ENCODE measurements at regions not wholly inside any gene's neighbourhood (a gene's known extent, or its start where the extent isn't known, plus 50 kb on each side); places are given as distances from the start of the nearest gene placed in this dataset.
"Not testable (repeated sequence)": the region's sequence is repeated elsewhere in the genome, so short reads cannot be mapped to it uniquely, and the experiment has no call there.

DNA sequence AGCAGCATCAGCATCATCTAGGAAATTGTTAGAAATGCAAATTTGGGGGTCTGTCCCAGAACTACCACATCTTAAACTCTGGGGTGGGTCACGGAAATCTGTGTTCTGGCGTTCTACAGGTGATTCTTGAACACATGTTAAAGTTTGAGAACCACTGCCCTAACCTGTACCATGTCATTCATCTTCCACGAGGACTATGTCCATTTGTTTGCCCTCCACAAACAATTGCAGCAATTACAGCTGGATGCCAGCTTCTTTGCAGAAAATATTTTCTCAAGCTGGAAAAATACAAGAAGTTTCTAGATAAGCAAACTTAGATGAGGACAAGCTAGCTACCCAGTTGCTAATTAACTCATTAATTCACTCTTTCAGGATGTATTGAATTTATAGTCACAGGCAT, 54.1 kb downstream of the MAFB start:
- DNase-seq: no peak

DNA sequence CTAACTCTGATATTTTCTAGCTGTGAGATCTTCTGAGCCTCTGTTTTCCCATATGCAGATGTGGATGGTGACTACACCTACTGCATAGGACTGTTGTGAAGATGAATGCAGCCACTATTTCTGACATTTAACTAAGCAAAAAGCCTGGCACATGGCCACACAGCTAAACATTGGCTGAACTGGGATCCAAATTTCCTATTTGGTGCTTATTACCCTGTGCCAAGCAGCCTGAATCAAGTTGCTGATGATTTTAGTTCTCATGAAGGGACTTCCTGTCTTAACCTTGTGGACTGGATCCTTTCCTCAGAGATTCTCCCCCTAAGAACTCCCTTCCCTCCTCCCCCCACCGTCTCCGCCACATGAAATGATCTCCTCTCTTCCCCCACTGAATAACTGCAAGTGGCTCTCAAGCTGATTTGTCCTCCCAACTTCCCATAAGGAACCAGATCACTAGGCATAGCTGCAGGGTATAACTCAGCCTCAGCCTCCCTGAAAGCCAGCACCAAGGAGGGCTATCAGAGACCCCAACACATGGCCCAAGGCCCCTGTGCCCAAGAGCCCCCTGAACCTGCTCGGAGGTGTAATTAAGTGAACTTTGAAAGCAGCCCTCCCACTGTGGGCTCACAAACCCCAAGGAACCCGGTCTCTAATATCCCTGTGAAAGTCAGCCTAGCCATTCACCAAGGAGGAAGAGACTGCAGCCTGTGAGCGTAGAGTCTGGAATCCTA, 55.7 kb downstream of the MAFB start:
- DNase-seq: no peak

DNA sequence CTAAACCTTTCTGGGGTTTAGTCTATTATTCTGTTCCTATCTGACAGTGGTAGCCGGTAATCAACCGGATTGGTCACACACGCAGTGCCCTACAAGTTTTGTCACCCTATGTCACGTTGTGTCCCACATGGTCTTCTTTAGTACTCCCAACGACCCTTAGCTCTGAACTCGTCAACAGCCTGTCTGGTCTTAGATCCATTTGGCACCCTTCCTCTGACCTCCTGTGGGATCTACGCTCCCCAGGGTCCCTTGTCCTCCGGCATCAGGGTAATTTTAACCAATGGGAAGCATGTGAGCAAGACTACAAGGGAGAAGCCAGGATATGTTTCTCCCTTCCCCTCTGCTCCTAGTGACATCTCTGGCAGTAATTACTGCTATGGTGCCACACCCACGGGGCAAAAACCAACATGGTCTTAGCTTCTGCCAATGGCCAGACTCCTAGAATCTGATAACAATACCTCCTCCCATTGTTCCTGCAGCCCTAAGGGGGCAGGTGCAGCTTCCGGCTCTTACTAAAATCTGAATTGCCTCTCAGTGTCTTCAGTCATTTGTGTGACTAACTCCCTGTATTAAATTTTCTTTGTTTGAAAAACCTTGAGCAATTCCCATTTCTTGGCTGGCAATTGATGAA, 56.6 kb downstream of the MAFB start:
- no peak for DNase-seq

DNA sequence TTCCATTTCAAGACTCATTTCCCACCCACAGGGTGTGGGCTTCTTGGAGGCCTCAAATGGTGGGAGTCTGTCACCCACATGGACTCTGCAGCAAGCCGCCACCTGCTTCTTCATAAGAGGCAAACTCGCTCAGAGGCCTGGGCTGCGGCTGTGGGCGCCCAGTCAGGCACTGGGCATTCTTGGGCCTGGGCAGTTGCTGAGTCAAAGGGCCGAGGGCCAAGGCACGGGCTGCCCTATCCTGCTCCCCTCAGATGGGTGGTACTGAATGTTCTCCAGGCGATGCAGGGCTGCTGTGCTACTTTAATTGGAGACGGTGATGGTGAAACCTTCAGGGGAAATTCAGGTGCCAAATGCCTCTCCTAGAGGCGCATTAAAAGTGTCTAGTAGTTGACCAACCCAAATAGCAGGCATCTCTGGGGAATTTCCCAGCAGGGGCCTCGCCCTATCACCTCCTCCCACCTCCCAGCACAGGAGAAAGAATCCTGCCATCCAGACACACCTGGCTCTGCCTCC, 57.9 kb downstream of the MAFB start:
- DNase-seq: no peak

DNA sequence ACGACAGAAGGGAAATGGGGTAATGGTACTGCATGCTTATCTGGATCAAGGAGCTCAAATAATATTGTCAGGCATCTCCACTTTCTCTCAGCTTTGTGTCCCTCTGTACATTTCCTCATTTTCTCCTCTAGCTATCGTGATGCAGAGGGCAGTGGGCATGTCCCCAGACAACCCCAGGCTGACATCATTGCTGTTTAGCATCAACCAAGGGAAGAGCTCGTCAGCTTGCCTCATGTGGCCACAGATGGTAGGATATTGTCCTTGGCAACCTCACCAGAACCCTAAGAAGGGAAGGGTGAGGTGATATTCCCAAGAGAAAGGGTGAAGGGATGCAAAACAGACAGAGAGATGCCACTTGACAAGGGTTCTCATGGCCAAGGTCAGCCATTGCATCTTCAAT, 58.3 kb downstream of the MAFB start:
- no peak for DNase-seq

DNA sequence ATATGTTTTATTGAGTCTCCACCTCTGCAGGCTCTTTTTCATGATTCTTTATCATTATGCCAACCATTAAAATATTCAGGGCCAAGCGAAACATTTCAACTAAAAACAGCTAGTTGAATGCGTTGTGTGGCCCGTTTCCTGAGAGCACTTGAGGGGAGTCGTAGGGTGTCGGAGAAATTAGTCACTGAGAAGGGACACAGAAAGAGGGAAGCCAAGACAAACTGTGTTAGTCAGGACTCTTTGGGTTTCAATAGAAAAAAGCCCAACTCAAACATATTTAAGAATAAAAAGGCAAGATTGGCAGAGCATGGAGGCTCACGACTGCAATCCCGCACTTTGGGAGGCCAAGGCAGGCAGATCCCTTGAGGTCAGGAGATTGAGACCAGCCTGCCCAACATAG, 58.9 kb downstream of the MAFB start:
- no peak for DNase-seq

DNA sequence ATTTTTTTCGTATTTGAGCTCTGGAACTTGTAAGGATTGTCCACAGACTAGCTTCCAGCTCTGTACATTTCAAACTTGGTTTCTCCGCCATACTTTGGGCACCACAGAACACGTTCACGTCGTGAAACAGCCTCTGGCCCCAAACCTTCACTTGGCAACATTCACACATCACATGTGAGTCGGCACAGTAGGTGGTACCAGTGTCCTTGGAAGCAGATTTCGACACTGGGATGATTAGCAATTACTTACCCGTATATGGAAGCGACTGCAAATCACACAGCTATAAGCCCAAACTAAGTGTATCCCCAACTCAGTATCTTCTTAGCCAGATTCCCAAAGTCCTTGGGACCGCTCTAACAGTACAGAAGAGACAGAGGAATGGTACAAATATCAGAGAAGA, 60.2 kb downstream of the MAFB start:
- no peak for DNase-seq

DNA sequence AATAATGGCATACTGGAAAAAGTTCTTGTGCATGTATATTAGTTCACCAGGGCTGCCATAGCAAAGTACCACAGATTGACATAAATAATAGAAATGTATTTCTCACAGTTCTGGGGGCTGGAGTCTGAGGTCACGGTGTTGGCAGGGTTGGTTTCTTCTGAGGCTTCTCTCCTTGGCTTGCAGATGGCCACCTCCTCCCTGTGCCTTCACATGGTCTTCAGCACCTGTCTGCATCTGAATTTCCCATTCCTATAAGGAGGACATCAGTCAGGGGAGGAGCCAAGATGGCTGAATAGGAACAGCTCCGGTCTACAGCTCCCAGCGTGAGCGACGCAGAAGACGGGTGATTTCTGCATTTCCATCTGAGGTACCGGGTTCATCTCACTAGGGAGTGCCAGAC, 70.0 kb downstream of the MAFB start:
- DNase-seq: not testable (repeated sequence)

DNA sequence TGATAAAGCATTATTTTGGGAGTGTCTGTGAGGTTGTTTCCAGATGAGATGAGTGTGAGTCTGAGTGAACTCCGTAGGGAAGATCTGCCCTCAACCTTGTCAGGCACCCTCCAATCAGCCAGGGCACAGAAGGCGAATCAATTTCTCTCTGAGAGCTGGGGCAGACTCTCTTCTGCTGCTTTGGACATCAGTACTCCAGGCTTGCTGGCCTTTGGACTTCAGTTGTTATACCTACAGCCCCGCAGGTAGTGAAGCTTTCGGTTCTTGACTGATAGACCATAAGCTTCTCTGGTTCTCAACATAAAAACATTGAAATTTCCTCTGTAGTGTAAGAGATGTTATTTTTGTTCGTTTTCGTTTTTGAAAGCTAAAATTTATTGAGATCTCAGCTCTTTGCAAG, 71.4 kb downstream of the MAFB start:
- DNase-seq: no peak

DNA sequence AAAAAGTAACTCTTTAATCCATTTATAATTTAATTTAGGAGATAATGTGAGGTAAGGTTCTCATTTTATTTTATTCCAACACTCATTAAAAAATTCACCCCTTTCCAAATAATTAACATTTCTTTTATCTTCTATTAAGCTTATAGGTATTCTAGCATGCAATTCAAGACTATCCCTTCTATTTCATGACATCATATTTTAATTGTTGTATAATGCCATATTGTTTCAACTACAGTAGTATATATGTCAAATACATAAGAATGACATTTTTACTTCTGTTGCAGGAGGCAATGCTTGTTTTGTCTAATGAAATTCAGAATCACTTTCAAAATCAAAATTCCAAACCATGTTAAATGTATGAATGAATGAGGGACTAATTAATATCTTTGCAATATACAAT, 76.2 kb downstream of the MAFB start:
- DNase-seq: no peak

DNA sequence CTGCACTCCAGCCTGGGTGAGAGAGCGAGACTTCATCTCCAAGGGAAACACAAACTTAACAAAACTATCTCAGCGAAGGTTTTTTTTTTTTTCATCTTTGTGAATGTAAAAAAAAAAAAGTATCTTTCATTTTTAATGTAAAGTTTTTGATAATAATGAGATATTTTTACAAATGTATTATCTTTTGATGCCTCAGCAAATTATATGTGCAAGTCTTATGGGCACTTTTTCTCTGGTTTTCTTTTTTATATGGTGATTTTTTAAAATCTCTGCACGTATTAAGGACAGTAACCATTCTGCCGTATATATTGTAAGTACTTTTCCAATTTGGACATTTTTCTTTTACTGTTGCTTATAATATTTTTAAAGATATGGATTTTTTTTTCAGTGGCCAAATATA, 76.8 kb downstream of the MAFB start:
- no peak for DNase-seq

DNA sequence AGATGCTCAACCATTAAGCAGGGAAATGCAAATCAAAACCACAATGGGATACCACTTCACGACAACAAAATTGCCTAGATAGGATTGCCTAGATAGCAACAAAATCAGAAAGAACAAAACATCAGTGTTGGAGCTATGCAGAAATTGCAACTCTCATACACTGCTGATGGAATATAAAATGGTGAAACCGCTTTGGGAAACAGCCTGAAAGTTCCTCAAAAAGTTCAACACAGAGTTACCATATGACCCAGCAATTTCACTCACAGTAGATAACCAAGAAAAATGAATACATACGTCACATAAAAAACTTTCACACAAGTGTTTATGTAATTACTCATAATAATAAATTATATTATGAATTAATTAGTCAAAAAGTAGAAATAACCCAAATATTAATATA, 78.3 kb downstream of the MAFB start:
- no peak for DNase-seq

DNA sequence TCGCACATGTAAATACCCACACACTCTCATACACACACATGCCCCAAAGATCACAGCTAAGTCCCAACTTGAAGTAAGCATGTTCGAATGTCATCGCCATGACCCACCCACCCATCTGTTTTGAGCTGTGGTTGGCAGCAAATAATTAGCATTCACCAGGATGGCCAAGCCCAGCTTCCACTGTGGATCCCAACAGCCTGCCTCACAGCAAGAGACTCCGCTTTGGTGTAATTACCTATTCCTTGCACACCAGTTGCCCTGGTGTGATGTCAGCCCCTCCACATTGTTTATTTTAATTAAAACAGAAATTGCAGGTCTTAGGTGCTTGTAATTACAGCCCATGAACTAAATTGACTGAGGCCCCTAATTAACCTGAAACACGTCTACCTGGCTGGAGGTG, 81.1 kb downstream of the MAFB start:
- no peak for DNase-seq

DNA sequence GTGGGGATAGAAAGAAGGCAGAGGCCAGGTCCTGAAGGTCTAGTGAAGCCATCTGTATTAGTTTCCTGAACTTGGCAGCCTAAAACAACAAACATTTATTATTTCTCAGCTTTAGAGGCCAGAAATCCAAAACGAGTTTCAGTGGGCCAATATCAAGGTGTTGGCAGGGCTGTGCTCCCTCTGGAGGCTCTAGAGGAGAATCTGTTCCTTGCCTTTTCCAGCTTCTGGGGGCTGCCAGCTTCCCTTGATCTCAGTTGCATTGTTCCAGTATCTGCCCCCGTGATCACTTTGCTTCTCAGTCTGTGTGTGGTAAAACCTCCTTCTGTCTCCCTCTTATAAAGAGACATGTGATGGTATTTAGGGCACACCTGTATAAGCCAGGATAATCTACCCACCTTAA, 82.4 kb downstream of the MAFB start:
- DNase-seq: no peak

DNA sequence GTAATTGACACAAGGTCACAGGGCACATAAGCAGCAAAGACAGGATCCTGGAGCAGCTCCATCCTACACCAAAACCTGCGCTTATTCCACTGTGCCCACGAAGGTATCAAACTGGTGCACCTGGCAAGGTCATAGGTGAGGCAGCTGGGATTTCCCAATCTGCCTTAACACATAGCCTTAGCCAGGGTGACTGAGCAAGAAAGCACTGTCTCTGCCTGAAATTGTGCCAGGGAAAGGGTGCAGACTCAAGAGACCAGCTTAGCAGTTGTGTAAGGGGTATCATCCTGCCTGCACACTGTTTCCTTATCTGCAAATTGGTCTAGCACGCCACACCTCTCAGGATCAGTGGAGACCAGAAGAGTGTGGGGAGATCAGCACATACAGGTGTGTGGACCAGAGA, 82.8 kb downstream of the MAFB start:
- no peak for DNase-seq

DNA sequence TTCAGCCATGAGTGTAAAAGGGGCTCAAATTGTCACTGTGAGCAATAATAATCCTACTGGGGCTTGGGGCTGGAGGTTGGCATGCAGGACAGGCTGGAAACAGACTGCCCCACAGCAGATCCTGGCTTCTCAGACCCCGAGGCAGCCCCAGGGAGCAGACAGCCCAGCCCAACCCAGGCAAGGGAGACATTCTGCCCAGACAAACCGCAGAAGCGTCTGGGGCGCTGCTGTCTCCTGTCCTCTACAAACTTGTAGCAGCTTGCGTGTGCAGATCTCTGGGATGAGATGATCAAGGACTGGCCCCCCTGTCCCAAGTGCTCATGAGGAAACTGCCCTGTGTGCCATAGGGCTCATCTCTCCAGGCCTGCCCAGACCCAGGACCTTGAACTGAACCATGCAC, 84.6 kb downstream of the MAFB start:
- no peak for DNase-seq

DNA sequence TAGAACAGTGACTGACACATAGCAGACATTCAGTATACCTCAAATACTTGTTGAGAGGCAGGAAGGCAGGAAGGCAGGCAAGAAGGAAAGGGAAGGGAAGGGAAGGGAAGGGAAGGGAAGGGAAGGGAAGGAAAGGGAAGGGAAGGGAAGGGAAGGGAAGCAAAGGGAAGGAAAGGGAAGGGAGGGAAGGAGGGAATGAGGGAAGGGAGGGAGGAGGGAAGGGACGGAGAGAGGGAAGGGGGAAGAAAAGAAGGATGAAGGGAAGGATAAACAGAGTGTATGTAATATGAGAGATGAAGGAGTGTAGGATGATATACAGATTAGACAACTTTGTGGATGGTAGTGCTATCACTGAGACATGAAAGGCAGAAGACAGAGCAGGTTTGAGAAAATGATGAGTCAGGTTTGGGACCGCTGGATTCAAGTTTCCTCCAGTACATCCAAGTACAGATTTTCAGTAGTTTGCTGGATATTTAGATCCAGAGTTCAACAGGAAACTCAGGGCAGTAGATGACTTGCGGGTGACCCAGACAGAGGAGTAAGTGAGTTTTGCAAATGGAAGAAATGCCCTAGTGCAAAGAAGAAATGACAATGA, 85.9 kb downstream of the MAFB start:
- DNase-seq: no peak

DNA sequence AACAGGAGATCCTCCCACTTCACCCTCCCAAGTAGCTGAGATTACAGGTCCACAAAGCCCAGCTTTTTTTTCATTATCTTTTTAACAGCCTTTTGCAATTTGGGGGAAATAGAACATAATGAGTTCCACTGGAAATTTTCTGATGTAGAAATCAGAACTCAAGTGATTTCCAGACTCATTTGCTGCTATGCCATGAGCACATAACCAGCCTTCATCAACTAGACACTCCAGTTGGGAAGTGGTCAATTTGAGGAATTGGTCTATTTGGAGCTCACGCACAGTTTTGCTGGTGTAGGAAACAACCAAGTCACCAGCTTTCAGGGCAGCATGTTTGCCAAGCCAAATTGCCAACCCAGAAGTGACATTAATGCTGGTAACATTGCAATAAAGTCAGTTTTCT, 86.7 kb downstream of the MAFB start:
- no peak for DNase-seq

DNA sequence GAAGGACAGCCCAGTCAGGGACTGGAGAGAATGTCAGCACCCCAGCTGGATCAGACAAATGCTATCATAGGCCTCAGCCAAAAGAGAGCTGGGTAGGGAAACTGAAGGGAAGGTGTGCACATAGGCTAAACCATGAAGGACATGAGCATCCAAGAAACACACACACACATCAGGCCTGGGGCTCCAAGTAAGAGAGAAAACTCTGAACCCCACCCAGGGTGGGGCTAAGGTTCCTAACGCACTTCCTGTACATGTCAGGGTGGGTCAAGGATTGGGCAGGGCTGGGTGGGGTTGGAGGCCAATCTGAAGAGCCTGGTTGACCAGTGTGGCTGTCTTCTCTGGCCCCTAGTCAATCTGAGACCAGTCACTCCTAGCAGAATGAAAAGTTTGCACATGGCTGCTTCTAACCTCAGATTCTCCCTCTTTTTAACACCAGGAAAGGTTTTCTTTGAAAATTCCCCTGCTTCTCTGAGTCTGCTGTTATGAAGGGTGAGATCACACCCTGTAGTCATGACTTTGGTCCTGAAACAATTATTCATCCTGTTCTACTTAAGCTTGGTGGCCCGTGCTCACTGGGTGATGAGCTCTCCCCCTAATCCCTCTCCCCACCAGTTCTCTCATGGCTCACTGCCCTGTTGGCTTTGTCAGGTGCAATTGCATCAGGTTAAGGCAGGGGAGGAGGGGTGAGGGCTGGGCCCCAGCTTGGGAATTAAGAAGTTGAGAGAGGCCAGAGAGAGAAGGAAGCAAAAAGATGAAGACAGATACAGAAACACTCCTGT, 88.4 kb downstream of the MAFB start:
- DNase-seq: no peak

DNA sequence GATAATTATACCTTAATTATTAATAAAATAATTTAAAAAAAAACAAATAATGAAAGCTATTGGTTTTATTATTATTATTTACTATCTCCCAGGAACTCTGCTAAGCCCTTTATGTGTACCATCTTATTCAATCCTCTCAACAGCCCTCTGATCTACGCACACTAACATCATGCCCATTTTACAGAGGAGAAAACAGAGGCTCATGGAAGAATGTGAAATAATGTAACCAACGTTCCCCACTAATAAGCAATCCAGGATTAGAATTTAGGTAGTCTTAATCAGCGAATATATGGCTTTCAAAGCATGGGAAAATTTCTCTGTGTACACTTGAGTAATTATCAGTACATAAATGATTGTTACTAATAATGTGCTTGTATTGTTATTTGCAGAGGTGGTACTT, 89.0 kb downstream of the MAFB start:
- DNase-seq: no peak

DNA sequence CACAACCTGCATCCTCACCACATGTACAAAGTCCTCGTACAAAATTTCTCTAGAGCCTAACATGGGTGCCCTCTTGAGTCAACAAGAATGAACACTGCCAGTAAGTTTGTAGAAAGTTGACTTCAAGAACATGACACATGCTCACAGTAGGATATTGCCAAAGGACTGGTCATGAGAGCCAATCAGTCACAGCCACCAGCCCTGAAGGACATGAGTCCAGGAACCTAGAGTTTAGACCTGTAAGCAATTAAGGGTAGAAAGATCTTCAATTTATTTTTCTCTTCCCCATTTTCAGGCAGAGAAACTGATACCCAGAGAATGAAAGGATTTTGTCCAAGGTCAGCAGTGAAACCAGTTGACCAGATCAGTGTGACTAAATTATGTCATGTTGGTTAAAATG, 96.1 kb downstream of the MAFB start:
- DNase-seq: no peak

DNA sequence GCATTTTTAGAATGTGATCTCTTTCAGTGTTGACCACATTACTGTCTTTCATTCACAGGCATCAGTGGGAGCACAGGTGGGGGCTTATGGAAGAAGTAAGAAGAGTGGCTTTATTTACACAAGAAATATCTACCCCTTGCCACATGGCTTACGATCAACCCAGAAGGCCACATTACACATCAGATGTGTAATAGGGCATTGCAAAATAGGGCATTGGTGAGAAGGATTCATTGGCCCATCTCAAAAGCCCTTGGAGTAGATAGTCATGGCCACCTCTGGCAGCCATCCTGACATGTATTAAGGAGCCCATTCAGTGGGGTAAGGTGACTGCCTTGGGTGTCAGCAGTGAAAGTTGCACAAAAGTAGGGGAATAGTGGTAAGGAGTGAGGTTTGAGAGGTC, 97.5 kb downstream of the MAFB start:
- DNase-seq: no peak

DNA sequence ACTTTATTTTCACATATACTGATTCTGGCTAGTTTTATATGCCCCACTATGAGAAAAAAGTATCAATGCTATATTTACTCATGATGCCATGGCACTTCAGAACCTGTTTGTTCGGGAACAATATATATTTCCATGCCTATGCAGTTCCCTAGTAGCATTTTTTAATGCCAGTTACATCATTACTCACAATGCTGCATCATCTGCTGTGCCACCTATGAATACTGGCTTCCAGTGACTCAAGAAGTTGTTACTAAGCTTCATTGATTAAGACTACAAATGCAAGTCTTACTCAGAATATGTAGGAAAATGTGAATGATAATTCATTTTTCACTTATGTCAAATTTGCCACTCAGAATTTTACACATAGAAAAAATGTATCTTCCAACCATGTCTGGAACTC, 97.9 kb downstream of the MAFB start:
- no peak for DNase-seq

DNA sequence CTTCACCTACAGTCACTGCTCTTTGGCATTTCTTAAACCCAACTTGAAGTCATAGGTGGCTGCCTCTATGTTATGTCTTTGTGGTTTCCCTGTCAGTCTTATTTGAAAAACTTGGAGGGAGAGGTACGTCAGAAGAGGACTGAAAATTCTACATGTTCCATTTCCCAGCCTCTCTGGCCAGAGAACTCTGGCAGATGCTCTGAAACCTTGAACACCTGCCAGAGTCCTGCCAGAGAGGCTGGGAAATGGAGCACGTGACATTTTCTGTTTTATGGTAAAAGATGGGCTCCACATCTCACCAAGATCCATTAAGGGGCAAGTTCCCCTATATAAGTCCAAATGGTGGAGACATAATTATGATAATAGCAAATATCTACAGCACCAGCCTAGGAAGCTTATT, 99.5 kb downstream of the MAFB start:
- DNase-seq: no peak
